ENCODE measurements at regions not wholly inside any gene's neighbourhood (a gene's known extent, or its start where the extent isn't known, plus 50 kb on each side); places are given as distances from the start of the nearest gene placed in this dataset.

- H3K4me3 ChIP-seq, result no peak overlapping the region
- TF ChIP-seq CTCF (IDR thresholded peaks at IDR 0.05) (no peak), POLR2AphosphoS5 (IDR thresholded peaks at IDR 0.05) (no peak), EP300 (IDR thresholded peaks at IDR 0.05) (no peak), POLR2A (IDR thresholded peaks at IDR 0.05) (no peak)
- H3K4me1 ChIP-seq, result no peaks in the 10 kb centered on the region
- H3K9me3 ChIP-seq, result no peaks in the 10 kb centered on the region
- no peak for DNase-seq
- H3K36me3 ChIP-seq, result no peaks in the 10 kb centered on the region
- 88% methylated on average over 2 of the region's 2 CpGs for WGBS, 2 donors
- H3K27ac ChIP-seq, result no peak overlapping the region
- H3K27me3 ChIP-seq, result no peaks in the 10 kb centered on the region
- no peak for ATAC-seq (ENCODE audit: low FRiP score in 2 of 2)
Measured at GRCh38 chr5:161157925-161158324, 305.9 kb upstream of the ATP10B start.

GRCh38 chr5:161155451-161155850, 303.4 kb upstream of the ATP10B start:
- no peak for DNase-seq
- H3K27ac ChIP-seq, result no peak overlapping the region
- no peaks in the 10 kb centered on the region for H3K36me3 ChIP-seq
- no peaks in the 10 kb centered on the region for H3K4me1 ChIP-seq
- no peaks in the 10 kb centered on the region for H3K9me3 ChIP-seq
- TF ChIP-seq POLR2AphosphoS5 (IDR thresholded peaks at IDR 0.05), result no peak
- TF ChIP-seq POLR2A (IDR thresholded peaks at IDR 0.05), result no peak
- TF ChIP-seq CTCF (IDR thresholded peaks at IDR 0.05), result no peak
- TF ChIP-seq EP300 (IDR thresholded peaks at IDR 0.05), result no peak
- 74 to 87% methylated on average over 1 of the region's 1 CpG for WGBS, 2 donors
- ATAC-seq (ENCODE audit: low FRiP score in 2 of 2), result no peak
- no peak overlapping the region for H3K4me3 ChIP-seq
- no peaks in the 10 kb centered on the region for H3K27me3 ChIP-seq

- Histone ChIP-seq H3K4me3 (no peak overlapping the region), H3K27ac (no peak overlapping the region), H3K36me3 (no peaks in the 10 kb centered on the region), H3K27me3 (no peaks in the 10 kb centered on the region), H3K4me1 (no peaks in the 10 kb centered on the region), H3K9me3 (peaks cover 0 to 3% (median 0%) of the 10 kb centered on the region in 4 donors)
- 43 to 68% methylated on average over 2 of the region's 2 CpGs for WGBS, 2 donors
- DNase-seq (no peak), ATAC-seq (ENCODE audit: low FRiP score in 2 of 2) (no peak)
- TF ChIP-seq POLR2AphosphoS5 (IDR thresholded peaks at IDR 0.05) (no peak), EP300 (IDR thresholded peaks at IDR 0.05) (no peak), CTCF (IDR thresholded peaks at IDR 0.05) (no peak), POLR2A (IDR thresholded peaks at IDR 0.05) (no peak)
Measured at GRCh38 chr5:161152415-161152940, 300.5 kb upstream of the ATP10B start.

- WGBS, 2 donors, result 70 to 82% methylated on average over 2 of the region's 2 CpGs
- Histone ChIP-seq H3K27ac (no peak overlapping the region), H3K4me3 (no peak overlapping the region), H3K9me3 (peaks cover 0 to 3% (median 0%) of the 10 kb centered on the region in 4 donors), H3K27me3 (no peaks in the 10 kb centered on the region), H3K4me1 (no peaks in the 10 kb centered on the region), H3K36me3 (no peaks in the 10 kb centered on the region)
- ATAC-seq (ENCODE audit: low FRiP score in 2 of 2), result no peak
- no peak for DNase-seq
- no peak for TF ChIP-seq POLR2A (IDR thresholded peaks at IDR 0.05)
- no peak for TF ChIP-seq EP300 (IDR thresholded peaks at IDR 0.05)
- TF ChIP-seq POLR2AphosphoS5 (IDR thresholded peaks at IDR 0.05), result no peak
- no peak for TF ChIP-seq CTCF (IDR thresholded peaks at IDR 0.05)
Measured at GRCh38 chr5:161150441-161150988, 298.5 kb upstream of the ATP10B start.

- ATAC-seq (ENCODE audit: low FRiP score in 2 of 2) (no peak), DNase-seq (no peak)
- H3K9me3 ChIP-seq, result peaks cover 0 to 3% (median under 1%) of the 10 kb centered on the region in 4 donors
- H3K27ac ChIP-seq, result no peak overlapping the region
- H3K4me1 ChIP-seq, result no peaks in the 10 kb centered on the region
- H3K27me3 ChIP-seq, result no peaks in the 10 kb centered on the region
- no peaks in the 10 kb centered on the region for H3K36me3 ChIP-seq
- no peak overlapping the region for H3K4me3 ChIP-seq
- no peak for TF ChIP-seq CTCF (IDR thresholded peaks at IDR 0.05)
- TF ChIP-seq EP300 (IDR thresholded peaks at IDR 0.05), result no peak
- TF ChIP-seq POLR2A (IDR thresholded peaks at IDR 0.05), result no peak
- TF ChIP-seq POLR2AphosphoS5 (IDR thresholded peaks at IDR 0.05), result no peak
Measured at GRCh38 chr5:161149078-161149477, 297.1 kb upstream of the ATP10B start.

All from upper lobe of left lung (tissue), 6 donors.